ENCODE measurements at regions not wholly inside any gene's neighbourhood (a gene's known extent, or its start where the extent isn't known, plus 50 kb on each side); places are given as distances from the start of the nearest gene placed in this dataset.

DNA sequence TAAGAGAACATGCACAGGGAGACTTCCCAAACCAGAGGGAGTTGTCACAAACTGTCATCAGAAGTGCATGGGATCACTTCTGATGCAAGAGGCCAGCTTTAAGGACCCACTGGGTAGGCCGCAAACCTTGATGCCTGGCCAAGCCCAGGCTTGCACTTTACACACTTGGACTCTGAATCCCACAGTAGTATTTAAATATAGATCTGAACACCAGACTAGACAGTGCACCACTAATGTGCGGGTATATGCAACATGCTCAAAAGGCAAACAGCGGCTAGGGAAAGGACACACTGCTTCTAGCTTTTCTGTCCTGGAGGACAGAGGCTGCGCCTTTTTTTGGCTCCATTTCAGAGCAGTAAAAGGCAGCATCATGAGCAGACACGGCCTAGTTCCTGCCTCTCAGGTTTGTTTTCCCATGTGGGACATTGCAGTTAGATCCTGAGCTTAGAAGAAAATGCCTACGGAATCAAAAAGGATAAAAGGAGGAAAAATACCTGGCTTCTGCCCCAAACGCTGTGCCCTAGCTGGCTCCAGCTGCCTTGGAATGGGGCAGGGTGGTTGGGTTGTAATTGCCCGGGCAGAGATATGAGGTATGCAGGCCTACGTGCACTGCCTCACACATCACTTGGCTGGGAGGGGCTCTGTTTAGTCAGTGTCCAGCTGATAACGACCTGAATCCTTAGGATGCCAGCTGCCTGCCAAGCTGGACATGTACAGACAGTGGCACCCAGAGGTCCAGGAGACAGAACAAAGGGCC, 84.5 kb upstream of the EGLN3 start (continued):
- TF ChIP-seq ZFP37 (CRISPR knock-in tag; IDR thresholded peaks at IDR 0.05; ENCODE audit: borderline replicate concordance): peak; percentile 85
- no peak; the same call in 1 of the 2 replicates for TF ChIP-seq KAT7 (CRISPR knock-in tag; IDR thresholded peaks at IDR 0.05; ENCODE audit: borderline replicate concordance)
- TF ChIP-seq AHDC1 (CRISPR knock-in tag; IDR thresholded peaks at IDR 0.05; ENCODE audit: borderline replicate concordance): peak; percentile 90
- peak; percentile 95; the same call in 1 of the 2 replicates for TF ChIP-seq EHMT2 (IDR thresholded peaks at IDR 0.05; ENCODE audit: borderline replicate concordance, low read depth, low read length)
- TF ChIP-seq RAD51 (IDR thresholded peaks at IDR 0.05; ENCODE audit: borderline replicate concordance): no peak
- TF ChIP-seq KLF6 (CRISPR knock-in tag; IDR thresholded peaks at IDR 0.05): peak; percentile 91
- TF ChIP-seq ZNF274 (CRISPR knock-in tag; IDR thresholded peaks at IDR 0.05): no peak; the same call in 1 of the 2 replicates
- no peak for TF ChIP-seq SMARCE1 (IDR thresholded peaks at IDR 0.05; ENCODE audit: borderline replicate concordance)
- TF ChIP-seq SMAD1 (CRISPR knock-in tag; IDR thresholded peaks at IDR 0.05; ENCODE audit: borderline replicate concordance, low read depth): peak; percentile 99; the same call in 1 of the 2 replicates
- no peak for TF ChIP-seq ATF7 (IDR thresholded peaks at IDR 0.05)
- peak; percentile 53; the same call in 1 of the 2 replicates for TF ChIP-seq ATF7 (CRISPR knock-in tag; IDR thresholded peaks at IDR 0.05)
- TF ChIP-seq SAP130 (CRISPR knock-in tag; IDR thresholded peaks at IDR 0.05; ENCODE audit: low read depth): peak; percentile 66
- TF ChIP-seq ESRRA (CRISPR knock-in tag; IDR thresholded peaks at IDR 0.05; ENCODE audit: low read depth): peak; percentile 78
- peak; percentile 93 for TF ChIP-seq ZNF350 (CRISPR knock-in tag; IDR thresholded peaks at IDR 0.05; ENCODE audit: borderline replicate concordance, low read depth)
- TF ChIP-seq ELF3 (CRISPR knock-in tag; IDR thresholded peaks at IDR 0.05): peak; percentile 85
- TF ChIP-seq ZNF253 (CRISPR knock-in tag; IDR thresholded peaks at IDR 0.05; ENCODE audit: borderline replicate concordance): peak; percentile 53; the same call in 1 of the 2 replicates
- peak; percentile 98 for TF ChIP-seq ZNF430 (CRISPR knock-in tag; IDR thresholded peaks at IDR 0.05)
- TF ChIP-seq AGO2 (optimal IDR thresholded peaks at IDR 0.05; ENCODE audit: low read depth, low read length): no peak
- TF ChIP-seq ZBTB21 (CRISPR knock-in tag; IDR thresholded peaks at IDR 0.05): peak; percentile 89
- no peak for TF ChIP-seq ZFP36 (IDR thresholded peaks at IDR 0.05; ENCODE audit: borderline replicate concordance, low read depth, low read length, partially characterized antibody)
- no peak; the same call in 1 of the 2 replicates for TF ChIP-seq ZNF33A (CRISPR knock-in tag; IDR thresholded peaks at IDR 0.05; ENCODE audit: borderline replicate concordance)
- TF ChIP-seq PRDM15 (CRISPR knock-in tag; IDR thresholded peaks at IDR 0.05): 0 out of 2 replicates have a peak, but pooled peaks have one; percentile 37

All from HepG2 (cell line).